ENCODE measurements at regions not wholly inside any gene's neighbourhood (a gene's known extent, or its start where the extent isn't known, plus 50 kb on each side); places are given as distances from the start of the nearest gene placed in this dataset.

DNA sequence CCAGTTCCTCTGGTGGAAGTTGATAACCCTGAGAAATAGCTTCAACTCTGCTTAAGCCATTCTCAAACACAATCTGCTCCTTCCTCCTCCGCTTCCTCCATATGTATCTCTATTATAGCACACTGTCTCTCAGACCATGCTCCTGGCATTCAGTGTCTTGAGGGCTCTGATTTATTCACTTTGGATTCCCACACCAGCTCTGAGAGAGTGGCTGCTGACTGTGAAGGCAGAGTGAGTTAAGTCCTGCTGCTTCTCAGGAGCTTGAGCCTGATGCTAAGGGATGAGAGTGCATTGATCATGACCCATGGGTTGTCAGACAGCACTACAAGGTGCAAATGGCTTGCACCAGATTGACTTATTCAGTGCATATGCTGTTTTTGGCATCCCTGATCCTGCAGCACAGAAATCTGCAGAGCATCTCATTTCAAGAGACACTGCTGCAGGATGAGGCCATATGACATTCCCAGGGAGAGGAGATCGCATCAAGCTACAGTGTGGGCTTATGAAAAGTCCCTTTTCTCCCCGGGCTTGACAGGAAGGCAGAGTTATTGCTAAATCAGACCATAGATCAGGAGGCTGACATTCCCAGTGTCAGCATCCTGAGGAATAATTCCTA is 500.5 kb upstream of the RAB6C start:
- DNase-seq (ENCODE audit: low read depth): no peak
- H3K4me3 ChIP-seq (ENCODE audit: low read depth, low read length): no peak overlapping the region
- TF ChIP-seq, protein P1, sequence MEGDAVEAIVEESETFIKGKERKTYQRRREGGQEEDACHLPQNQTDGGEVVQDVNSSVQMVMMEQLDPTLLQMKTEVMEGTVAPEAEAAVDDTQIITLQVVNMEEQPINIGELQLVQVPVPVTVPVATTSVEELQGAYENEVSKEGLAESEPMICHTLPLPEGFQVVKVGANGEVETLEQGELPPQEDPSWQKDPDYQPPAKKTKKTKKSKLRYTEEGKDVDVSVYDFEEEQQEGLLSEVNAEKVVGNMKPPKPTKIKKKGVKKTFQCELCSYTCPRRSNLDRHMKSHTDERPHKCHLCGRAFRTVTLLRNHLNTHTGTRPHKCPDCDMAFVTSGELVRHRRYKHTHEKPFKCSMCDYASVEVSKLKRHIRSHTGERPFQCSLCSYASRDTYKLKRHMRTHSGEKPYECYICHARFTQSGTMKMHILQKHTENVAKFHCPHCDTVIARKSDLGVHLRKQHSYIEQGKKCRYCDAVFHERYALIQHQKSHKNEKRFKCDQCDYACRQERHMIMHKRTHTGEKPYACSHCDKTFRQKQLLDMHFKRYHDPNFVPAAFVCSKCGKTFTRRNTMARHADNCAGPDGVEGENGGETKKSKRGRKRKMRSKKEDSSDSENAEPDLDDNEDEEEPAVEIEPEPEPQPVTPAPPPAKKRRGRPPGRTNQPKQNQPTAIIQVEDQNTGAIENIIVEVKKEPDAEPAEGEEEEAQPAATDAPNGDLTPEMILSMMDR (IDR thresholded peaks at IDR 0.05; ENCODE audit: insufficient read depth, low read length): no peak

GRCh38 chr2:129479892-129480291 is 499.6 kb upstream of the RAB6C start:
- TF ChIP-seq, protein P1 (IDR thresholded peaks at IDR 0.05; ENCODE audit: insufficient read depth, low read length): no peak

DNA sequence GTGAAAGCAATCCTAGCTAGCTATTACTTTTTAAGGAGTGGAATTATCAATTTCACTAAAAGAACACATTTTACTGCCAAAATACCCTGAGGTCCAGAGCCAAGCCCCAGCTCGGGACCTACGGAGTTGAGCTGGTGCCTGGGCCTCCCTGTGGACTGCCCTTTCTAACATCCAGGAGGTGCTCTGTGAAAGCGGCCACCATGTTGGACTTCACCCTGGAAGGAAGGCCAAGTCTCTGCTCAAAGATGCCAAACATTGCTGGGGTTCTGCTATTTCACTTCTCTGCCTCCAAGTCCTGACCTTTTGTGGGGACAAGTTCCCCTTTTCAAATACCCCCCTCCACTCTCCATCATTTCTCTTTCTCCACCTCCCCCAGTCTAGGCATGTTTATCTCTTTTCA is 498.7 kb upstream of the RAB6C start:
- DNase-seq (ENCODE audit: low read depth): no peak
- TF ChIP-seq, protein P1 (IDR thresholded peaks at IDR 0.05; ENCODE audit: insufficient read depth, low read length): no peak
- no peak overlapping the region for H3K4me3 ChIP-seq (ENCODE audit: low read depth, low read length)

More at GRCh38 chr2:129479892-129480291, 499.6 kb upstream of the RAB6C start:
- H3K4me3 ChIP-seq (ENCODE audit: low read depth, low read length): no peak overlapping the region
- DNase-seq (ENCODE audit: low read depth): no peak

- TF ChIP-seq, protein P1 (IDR thresholded peaks at IDR 0.05; ENCODE audit: insufficient read depth, low read length): no peak
- H3K4me3 ChIP-seq (ENCODE audit: low read depth, low read length): no peak overlapping the region
- DNase-seq (ENCODE audit: low read depth): no peak
These were observed 497.9 kb upstream of the RAB6C start for GRCh38 chr2:129481306-129482219.

DNA sequence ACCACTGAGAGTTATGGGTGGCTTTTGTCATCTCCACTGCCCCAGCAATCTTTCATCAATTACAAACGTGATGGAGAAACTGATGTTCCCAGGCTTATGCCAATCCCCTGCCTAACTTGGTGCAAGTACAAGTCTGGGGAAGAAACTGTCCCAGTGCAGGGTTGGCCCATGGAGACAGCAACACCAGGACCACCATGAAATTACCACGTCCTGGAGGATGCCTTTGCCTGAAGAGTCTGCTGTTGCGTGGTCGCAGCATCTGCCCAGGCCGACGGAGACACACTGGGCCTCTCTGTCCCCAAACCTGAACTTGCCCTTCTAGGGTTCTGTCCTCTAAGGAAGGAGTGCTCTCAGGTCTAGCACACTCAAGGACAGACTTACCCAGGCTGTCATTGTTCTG is 496.8 kb upstream of the RAB6C start:
- no peak for DNase-seq (ENCODE audit: low read depth)
- TF ChIP-seq, protein P1 (IDR thresholded peaks at IDR 0.05; ENCODE audit: insufficient read depth, low read length): no peak
- no peak overlapping the region for H3K4me3 ChIP-seq (ENCODE audit: low read depth, low read length)

GRCh38 chr2:129483366-129483765 is 496.1 kb upstream of the RAB6C start:
- H3K4me3 ChIP-seq (ENCODE audit: low read depth, low read length): no peak overlapping the region
- TF ChIP-seq, protein P1 (IDR thresholded peaks at IDR 0.05; ENCODE audit: insufficient read depth, low read length): no peak
- DNase-seq (ENCODE audit: low read depth): no peak

Data from fibroblast of the aortic adventitia (primary cell).